ENCODE measurements at regions not wholly inside any gene's neighbourhood (a gene's known extent, or its start where the extent isn't known, plus 50 kb on each side); places are given as distances from the start of the nearest gene placed in this dataset.

DNA sequence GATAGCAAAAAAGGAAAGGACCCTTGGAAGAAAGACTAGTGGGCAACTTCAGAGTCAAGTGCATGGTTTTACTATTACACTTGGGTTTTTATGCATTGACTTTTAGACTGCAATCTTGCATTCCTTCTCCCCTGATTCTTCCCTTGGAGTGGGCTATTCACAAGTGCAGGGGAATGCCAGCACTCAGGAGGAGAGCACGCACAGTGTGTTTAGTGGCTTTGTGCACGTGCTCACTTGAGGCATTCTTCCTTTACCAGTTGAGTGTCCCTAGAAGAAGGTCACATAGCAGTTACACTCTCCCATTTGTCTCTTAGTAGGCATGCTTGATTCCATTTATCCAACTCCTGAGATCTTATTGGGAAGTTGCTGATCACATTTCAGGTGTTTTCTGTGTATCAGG, 351.1 kb upstream of the HSFY2 start:
- TF ChIP-seq, protein P1, sequence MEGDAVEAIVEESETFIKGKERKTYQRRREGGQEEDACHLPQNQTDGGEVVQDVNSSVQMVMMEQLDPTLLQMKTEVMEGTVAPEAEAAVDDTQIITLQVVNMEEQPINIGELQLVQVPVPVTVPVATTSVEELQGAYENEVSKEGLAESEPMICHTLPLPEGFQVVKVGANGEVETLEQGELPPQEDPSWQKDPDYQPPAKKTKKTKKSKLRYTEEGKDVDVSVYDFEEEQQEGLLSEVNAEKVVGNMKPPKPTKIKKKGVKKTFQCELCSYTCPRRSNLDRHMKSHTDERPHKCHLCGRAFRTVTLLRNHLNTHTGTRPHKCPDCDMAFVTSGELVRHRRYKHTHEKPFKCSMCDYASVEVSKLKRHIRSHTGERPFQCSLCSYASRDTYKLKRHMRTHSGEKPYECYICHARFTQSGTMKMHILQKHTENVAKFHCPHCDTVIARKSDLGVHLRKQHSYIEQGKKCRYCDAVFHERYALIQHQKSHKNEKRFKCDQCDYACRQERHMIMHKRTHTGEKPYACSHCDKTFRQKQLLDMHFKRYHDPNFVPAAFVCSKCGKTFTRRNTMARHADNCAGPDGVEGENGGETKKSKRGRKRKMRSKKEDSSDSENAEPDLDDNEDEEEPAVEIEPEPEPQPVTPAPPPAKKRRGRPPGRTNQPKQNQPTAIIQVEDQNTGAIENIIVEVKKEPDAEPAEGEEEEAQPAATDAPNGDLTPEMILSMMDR (IDR thresholded peaks at IDR 0.05) = no peak
- no peak for TF ChIP-seq POLR2A (IDR thresholded peaks at IDR 0.05)
